ENCODE measurements at regions not wholly inside any gene's neighbourhood (a gene's known extent, or its start where the extent isn't known, plus 50 kb on each side); places are given as distances from the start of the nearest gene placed in this dataset.

- Histone ChIP-seq H3K27me3 (ENCODE audit: control insufficient read depth in 1 of 2, insufficient read depth in 2 of 2, low read length in 2 of 2) (no peaks in the 10 kb centered on the region), H3K36me3 (ENCODE audit: insufficient read depth, low read length) (no peaks in the 10 kb centered on the region), H3K9ac (ENCODE audit: low read length) (no peak overlapping the region), H3K4me3 (ENCODE audit: low read depth in 1 of 2, low read length in 2 of 2) (no peak overlapping the region), H3K27ac (ENCODE audit: low read depth, low read length) (no peak overlapping the region), H3K9me3 (ENCODE audit: low read length) (no peaks in the 10 kb centered on the region), H3K4me1 (ENCODE audit: insufficient read depth, low read length) (no peaks in the 10 kb centered on the region)
Observed at GRCh38 chr1:81430236-81430938, 370.3 kb upstream of the ADGRL2 start.

DNA sequence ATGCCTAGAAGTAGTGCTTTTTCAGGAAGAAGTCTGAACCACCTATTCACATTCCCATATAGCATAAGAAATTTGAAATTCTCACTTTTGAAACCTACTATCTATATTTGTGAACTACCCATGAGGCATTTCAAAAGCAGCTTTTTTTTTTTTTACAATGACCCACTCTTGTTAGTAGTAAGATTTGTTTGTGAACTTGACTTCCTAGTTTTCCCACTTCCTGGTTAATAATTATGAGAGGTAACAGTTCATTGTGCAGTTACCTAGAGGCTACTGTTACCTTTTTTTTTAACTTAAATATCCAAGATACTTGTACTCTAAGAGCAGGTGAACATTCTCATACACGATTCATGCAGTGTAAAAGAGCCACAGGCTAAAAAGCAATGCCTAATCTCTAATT lies 371.7 kb upstream of the ADGRL2 start:
- H3K36me3 ChIP-seq (ENCODE audit: insufficient read depth, low read length), result no peaks in the 10 kb centered on the region
- H3K4me1 ChIP-seq (ENCODE audit: insufficient read depth, low read length), result no peaks in the 10 kb centered on the region
- H3K9ac ChIP-seq (ENCODE audit: low read length), result no peak overlapping the region
- H3K27ac ChIP-seq (ENCODE audit: low read depth, low read length), result no peak overlapping the region
- no peak overlapping the region for H3K4me3 ChIP-seq (ENCODE audit: low read depth in 1 of 2, low read length in 2 of 2)
- H3K9me3 ChIP-seq (ENCODE audit: low read length), result no peaks in the 10 kb centered on the region
- H3K27me3 ChIP-seq (ENCODE audit: control insufficient read depth in 1 of 2, insufficient read depth in 2 of 2, low read length in 2 of 2), result no peaks in the 10 kb centered on the region

- Histone ChIP-seq H3K27me3 (ENCODE audit: control insufficient read depth in 1 of 2, insufficient read depth in 2 of 2, low read length in 2 of 2) (no peaks in the 10 kb centered on the region), H3K9ac (ENCODE audit: low read length) (no peak overlapping the region), H3K27ac (ENCODE audit: low read depth, low read length) (no peak overlapping the region), H3K4me3 (ENCODE audit: low read depth in 1 of 2, low read length in 2 of 2) (no peak overlapping the region), H3K9me3 (ENCODE audit: low read length) (no peaks in the 10 kb centered on the region), H3K36me3 (ENCODE audit: insufficient read depth, low read length) (no peaks in the 10 kb centered on the region), H3K4me1 (ENCODE audit: insufficient read depth, low read length) (no peaks in the 10 kb centered on the region)
Observed at GRCh38 chr1:81424816-81425215, 375.9 kb upstream of the ADGRL2 start.

- no peaks in the 10 kb centered on the region for H3K4me1 ChIP-seq (ENCODE audit: insufficient read depth, low read length)
- no peaks in the 10 kb centered on the region for H3K27me3 ChIP-seq (ENCODE audit: control insufficient read depth in 1 of 2, insufficient read depth in 2 of 2, low read length in 2 of 2)
- H3K36me3 ChIP-seq (ENCODE audit: insufficient read depth, low read length), result no peaks in the 10 kb centered on the region
- no peaks in the 10 kb centered on the region for H3K9me3 ChIP-seq (ENCODE audit: low read length)
- H3K9ac ChIP-seq (ENCODE audit: low read length), result no peak overlapping the region
- H3K27ac ChIP-seq (ENCODE audit: low read depth, low read length), result no peak overlapping the region
- no peak overlapping the region for H3K4me3 ChIP-seq (ENCODE audit: low read depth in 1 of 2, low read length in 2 of 2)
Observed at GRCh38 chr1:81424061-81424460, 376.7 kb upstream of the ADGRL2 start.

DNA sequence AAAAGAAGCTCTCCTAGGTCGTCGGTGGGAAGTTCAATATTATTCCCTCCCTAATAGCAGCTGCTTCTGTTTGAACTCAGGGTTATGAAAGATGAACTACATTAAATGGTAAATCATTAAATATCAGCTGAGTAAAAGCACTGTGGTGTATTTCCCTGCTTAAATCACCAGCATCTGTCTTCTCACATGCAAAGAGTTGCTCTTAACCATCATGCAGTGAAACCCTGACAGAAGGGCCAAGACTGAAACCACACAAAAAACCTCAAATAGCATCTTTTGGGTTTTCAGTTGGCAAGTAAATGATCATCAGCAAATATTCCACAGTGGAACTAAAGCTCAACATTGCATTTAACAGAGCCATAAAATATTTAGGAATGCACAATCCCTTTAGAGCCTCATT lies 380.0 kb upstream of the ADGRL2 start:
- H3K4me1 ChIP-seq (ENCODE audit: insufficient read depth, low read length), result no peaks in the 10 kb centered on the region
- no peaks in the 10 kb centered on the region for H3K36me3 ChIP-seq (ENCODE audit: insufficient read depth, low read length)
- no peaks in the 10 kb centered on the region for H3K9me3 ChIP-seq (ENCODE audit: low read length)
- no peaks in the 10 kb centered on the region for H3K27me3 ChIP-seq (ENCODE audit: control insufficient read depth in 1 of 2, insufficient read depth in 2 of 2, low read length in 2 of 2)
- no peak overlapping the region for H3K27ac ChIP-seq (ENCODE audit: low read depth, low read length)
- H3K4me3 ChIP-seq (ENCODE audit: low read depth in 1 of 2, low read length in 2 of 2), result no peak overlapping the region
- H3K9ac ChIP-seq (ENCODE audit: low read length), result no peak overlapping the region

GRCh38 chr1:81414488-81415015 lies 386.2 kb upstream of the ADGRL2 start:
- H3K36me3 ChIP-seq (ENCODE audit: insufficient read depth, low read length), result no peaks in the 10 kb centered on the region
- no peaks in the 10 kb centered on the region for H3K27me3 ChIP-seq (ENCODE audit: control insufficient read depth in 1 of 2, insufficient read depth in 2 of 2, low read length in 2 of 2)
- H3K9ac ChIP-seq (ENCODE audit: low read length), result no peak overlapping the region
- no peak overlapping the region for H3K4me3 ChIP-seq (ENCODE audit: low read depth in 1 of 2, low read length in 2 of 2)
- no peaks in the 10 kb centered on the region for H3K9me3 ChIP-seq (ENCODE audit: low read length)
- H3K27ac ChIP-seq (ENCODE audit: low read depth, low read length), result no peak overlapping the region
- peaks cover 17% of the 10 kb centered on the region for H3K4me1 ChIP-seq (ENCODE audit: insufficient read depth, low read length)

DNA sequence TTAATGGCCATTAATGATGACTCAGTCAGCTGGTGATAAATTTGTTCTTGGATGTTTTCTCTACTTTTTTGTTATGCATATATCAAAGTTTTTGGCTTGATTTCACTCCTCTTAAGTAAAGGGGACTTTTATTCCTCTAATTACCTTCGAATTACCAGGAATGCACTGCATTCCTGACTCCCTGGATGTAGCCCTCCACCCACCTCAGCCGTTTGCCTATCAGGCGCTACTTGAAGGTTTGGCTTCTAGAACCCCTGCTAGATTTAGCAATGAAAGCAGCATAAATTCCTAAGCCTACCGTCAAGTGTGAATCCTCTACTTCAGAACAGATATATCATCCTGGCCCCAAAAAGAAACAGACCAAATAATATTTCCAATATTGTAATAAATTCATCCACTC lies 387.8 kb upstream of the ADGRL2 start:
- H3K36me3 ChIP-seq (ENCODE audit: insufficient read depth, low read length), result no peaks in the 10 kb centered on the region
- H3K9ac ChIP-seq (ENCODE audit: low read length), result no peak overlapping the region
- peaks cover 19% of the 10 kb centered on the region for H3K4me1 ChIP-seq (ENCODE audit: insufficient read depth, low read length)
- H3K4me3 ChIP-seq (ENCODE audit: low read depth in 1 of 2, low read length in 2 of 2), result no peak overlapping the region
- H3K27me3 ChIP-seq (ENCODE audit: control insufficient read depth in 1 of 2, insufficient read depth in 2 of 2, low read length in 2 of 2), result no peaks in the 10 kb centered on the region
- H3K27ac ChIP-seq (ENCODE audit: low read depth, low read length), result no peak overlapping the region
- H3K9me3 ChIP-seq (ENCODE audit: low read length), result no peaks in the 10 kb centered on the region

GRCh38 chr1:81410941-81411340 lies 389.8 kb upstream of the ADGRL2 start:
- Histone ChIP-seq H3K27me3 (ENCODE audit: control insufficient read depth in 1 of 2, insufficient read depth in 2 of 2, low read length in 2 of 2) (no peaks in the 10 kb centered on the region), H3K9ac (ENCODE audit: low read length) (no peak overlapping the region), H3K27ac (ENCODE audit: low read depth, low read length) (no peak overlapping the region), H3K9me3 (ENCODE audit: low read length) (no peaks in the 10 kb centered on the region), H3K4me1 (ENCODE audit: insufficient read depth, low read length) (peaks cover 19% of the 10 kb centered on the region), H3K4me3 (ENCODE audit: low read depth in 1 of 2, low read length in 2 of 2) (no peak overlapping the region), H3K36me3 (ENCODE audit: insufficient read depth, low read length) (no peaks in the 10 kb centered on the region)

DNA sequence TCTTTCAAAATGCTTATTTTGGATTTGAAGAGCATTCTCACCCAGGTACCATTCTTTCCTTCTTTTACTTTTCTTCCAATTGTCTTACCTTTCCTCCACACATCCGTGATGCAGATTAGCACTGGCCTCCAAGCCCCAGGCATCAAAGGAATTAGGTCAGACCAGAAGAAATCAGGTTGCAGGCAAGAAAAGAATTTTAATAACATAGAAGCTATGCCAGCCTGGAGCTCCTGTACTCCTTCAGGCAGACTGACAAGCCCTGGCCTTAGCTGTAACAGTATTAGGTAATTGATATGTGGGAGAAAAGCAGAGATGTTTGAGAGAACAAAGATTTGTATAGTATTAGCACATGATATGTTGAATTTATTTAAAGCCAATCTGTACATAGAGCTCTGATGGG lies 390.4 kb upstream of the ADGRL2 start:
- no peaks in the 10 kb centered on the region for H3K27me3 ChIP-seq (ENCODE audit: control insufficient read depth in 1 of 2, insufficient read depth in 2 of 2, low read length in 2 of 2)
- no peak overlapping the region for H3K9ac ChIP-seq (ENCODE audit: low read length)
- peaks cover 19% of the 10 kb centered on the region for H3K4me1 ChIP-seq (ENCODE audit: insufficient read depth, low read length)
- H3K9me3 ChIP-seq (ENCODE audit: low read length), result no peaks in the 10 kb centered on the region
- H3K27ac ChIP-seq (ENCODE audit: low read depth, low read length), result no peak overlapping the region
- no peaks in the 10 kb centered on the region for H3K36me3 ChIP-seq (ENCODE audit: insufficient read depth, low read length)
- H3K4me3 ChIP-seq (ENCODE audit: low read depth in 1 of 2, low read length in 2 of 2), result no peak overlapping the region

DNA sequence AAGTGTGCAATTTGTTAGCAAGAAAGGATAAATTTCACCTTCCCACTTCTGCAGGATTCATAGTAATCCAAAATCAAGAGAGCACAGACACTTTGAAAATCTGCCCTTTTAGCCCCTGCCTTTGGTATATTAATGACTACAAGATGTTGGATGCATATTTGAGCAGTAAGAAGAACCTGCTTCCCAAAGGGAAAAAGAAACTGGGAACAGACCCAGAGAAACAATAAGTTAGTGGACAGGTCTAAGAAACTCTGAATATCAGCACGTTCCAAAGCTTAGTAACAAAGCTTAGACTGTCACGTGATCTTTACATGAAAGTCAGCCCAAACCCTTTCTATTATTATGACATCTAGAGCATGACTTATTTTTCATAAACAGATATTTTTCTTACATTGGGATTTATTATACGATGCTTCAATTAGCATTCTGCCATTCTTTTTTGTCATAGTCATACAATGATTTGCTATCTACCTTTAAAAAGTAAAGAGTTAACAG lies 390.9 kb upstream of the ADGRL2 start:
- no peak overlapping the region for H3K4me3 ChIP-seq (ENCODE audit: low read depth in 1 of 2, low read length in 2 of 2)
- H3K9ac ChIP-seq (ENCODE audit: low read length), result no peak overlapping the region
- no peaks in the 10 kb centered on the region for H3K36me3 ChIP-seq (ENCODE audit: insufficient read depth, low read length)
- H3K27ac ChIP-seq (ENCODE audit: low read depth, low read length), result no peak overlapping the region
- no peaks in the 10 kb centered on the region for H3K27me3 ChIP-seq (ENCODE audit: control insufficient read depth in 1 of 2, insufficient read depth in 2 of 2, low read length in 2 of 2)
- peaks cover 19% of the 10 kb centered on the region for H3K4me1 ChIP-seq (ENCODE audit: insufficient read depth, low read length)
- H3K9me3 ChIP-seq (ENCODE audit: low read length), result no peaks in the 10 kb centered on the region

DNA sequence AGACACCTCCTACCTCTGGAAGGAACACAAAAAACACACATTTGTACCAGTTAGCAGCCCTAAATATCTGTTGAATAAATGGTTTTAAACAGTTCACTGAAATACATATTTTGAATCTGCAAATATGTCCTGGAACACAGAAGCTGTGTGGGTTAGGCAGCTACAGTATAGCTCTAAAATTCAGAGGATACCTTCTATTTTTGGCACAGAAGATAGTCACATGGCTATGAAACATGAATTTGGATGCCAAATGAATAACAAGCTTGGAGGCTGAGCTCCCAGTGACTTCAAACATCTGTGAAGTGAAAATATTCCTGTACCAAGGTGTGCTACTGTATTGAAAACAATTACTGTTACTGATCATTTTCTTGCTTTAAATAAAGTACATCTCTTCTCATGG lies 391.5 kb upstream of the ADGRL2 start:
- Histone ChIP-seq H3K9me3 (ENCODE audit: low read length) (no peaks in the 10 kb centered on the region), H3K9ac (ENCODE audit: low read length) (no peak overlapping the region), H3K4me1 (ENCODE audit: insufficient read depth, low read length) (peaks cover 16% of the 10 kb centered on the region), H3K4me3 (ENCODE audit: low read depth in 1 of 2, low read length in 2 of 2) (no peak overlapping the region), H3K36me3 (ENCODE audit: insufficient read depth, low read length) (no peaks in the 10 kb centered on the region), H3K27me3 (ENCODE audit: control insufficient read depth in 1 of 2, insufficient read depth in 2 of 2, low read length in 2 of 2) (no peaks in the 10 kb centered on the region), H3K27ac (ENCODE audit: low read depth, low read length) (no peak overlapping the region)

DNA sequence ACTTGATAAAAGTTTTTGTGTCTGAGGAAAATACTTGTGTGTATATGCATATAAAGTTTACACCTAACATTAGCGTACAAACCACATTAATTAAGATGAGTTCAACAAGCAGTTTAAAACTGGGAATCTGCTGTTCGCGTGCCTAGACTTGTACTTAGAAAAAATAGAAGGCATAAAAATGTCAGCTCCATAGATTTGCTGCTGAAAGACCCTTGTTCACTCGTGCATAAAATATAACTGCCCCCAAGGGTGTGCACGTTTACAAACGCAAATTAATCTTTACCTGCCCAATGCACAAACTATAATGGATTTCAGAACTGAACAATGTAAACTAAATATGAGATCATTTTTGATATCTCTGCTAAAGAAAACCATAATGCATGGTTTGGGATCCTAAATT lies 392.3 kb upstream of the ADGRL2 start:
- no peaks in the 10 kb centered on the region for H3K27me3 ChIP-seq (ENCODE audit: control insufficient read depth in 1 of 2, insufficient read depth in 2 of 2, low read length in 2 of 2)
- H3K9ac ChIP-seq (ENCODE audit: low read length), result no peak overlapping the region
- no peak overlapping the region for H3K27ac ChIP-seq (ENCODE audit: low read depth, low read length)
- H3K9me3 ChIP-seq (ENCODE audit: low read length), result no peaks in the 10 kb centered on the region
- peaks cover 11% of the 10 kb centered on the region for H3K4me1 ChIP-seq (ENCODE audit: insufficient read depth, low read length)
- no peak overlapping the region for H3K4me3 ChIP-seq (ENCODE audit: low read depth in 1 of 2, low read length in 2 of 2)
- H3K36me3 ChIP-seq (ENCODE audit: insufficient read depth, low read length), result no peaks in the 10 kb centered on the region
